ENCODE measurements at regions not wholly inside any gene's neighbourhood (a gene's known extent, or its start where the extent isn't known, plus 50 kb on each side); places are given as distances from the start of the nearest gene placed in this dataset.

DNA sequence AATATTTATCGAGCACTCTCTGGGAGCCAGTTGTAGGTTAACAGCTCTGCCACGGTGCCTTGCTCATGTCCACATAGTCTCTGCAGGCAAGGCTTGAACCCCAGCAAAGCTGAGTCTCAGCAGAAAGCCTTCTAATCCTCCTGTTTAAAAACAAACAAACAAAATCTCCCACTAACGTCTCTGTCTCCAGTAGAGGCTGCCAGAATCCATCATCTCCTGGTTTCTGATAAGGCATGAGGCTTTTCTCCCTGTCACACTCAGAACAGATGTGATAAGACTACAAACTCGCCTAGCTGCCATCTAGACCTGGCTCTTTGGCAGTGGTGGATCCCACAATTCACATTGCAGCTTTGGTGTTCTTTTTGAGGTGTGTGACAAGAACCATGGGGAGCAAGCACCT, 813.2 kb downstream of the AACS start (continued):
- TF ChIP-seq RNF2 (IDR thresholded peaks at IDR 0.05; ENCODE audit: borderline replicate concordance, low read depth, low read length, missing control alignments, poor library complexity, severe bottlenecking) (no peak), TAF1 (IDR thresholded peaks at IDR 0.05; ENCODE audit: low read depth, low read length) (no peak), GABPA (IDR thresholded peaks at IDR 0.05; ENCODE audit: borderline replicate concordance, insufficient read depth, low read length) (no peak), TBP (IDR thresholded peaks at IDR 0.05; ENCODE audit: low read depth, low read length) (no peak), RXRA (IDR thresholded peaks at IDR 0.05; ENCODE audit: insufficient read depth, low read depth, low read length) (no peak), BRCA1 (IDR thresholded peaks at IDR 0.05; ENCODE audit: low read depth, low read length) (no peak), SP1 (IDR thresholded peaks at IDR 0.05; ENCODE audit: low read depth, low read length) (no peak)
- TF ChIP-seq, protein P1, sequence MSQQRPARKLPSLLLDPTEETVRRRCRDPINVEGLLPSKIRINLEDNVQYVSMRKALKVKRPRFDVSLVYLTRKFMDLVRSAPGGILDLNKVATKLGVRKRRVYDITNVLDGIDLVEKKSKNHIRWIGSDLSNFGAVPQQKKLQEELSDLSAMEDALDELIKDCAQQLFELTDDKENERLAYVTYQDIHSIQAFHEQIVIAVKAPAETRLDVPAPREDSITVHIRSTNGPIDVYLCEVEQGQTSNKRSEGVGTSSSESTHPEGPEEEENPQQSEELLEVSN (IDR thresholded peaks at IDR 0.05), result no peak
